Glutamatergic neuron (in vitro differentiated cells): ENCODE measurements at regions not wholly inside any gene's neighbourhood (a gene's known extent, or its start where the extent isn't known, plus 50 kb on each side); places are given as distances from the start of the nearest gene placed in this dataset.

ENCODE experiments used
- DNase-seq: peaks from one replicate; pipeline ENCODE4 v3.0.0; 2022
- H3K27ac Mint-ChIP-seq: one replicate; pipeline ENCODE4 v1.8.0; 2020; ENCODE audit warnings: mild to moderate bottlenecking, mixed read lengths, inconsistent platforms; ENCODE audit not compliant: unreplicated experiment
- H3K27me3 Mint-ChIP-seq: one replicate; pipeline ENCODE4 v1.8.0; 2020; ENCODE audit warnings: mild to moderate bottlenecking, moderate library complexity, mixed read lengths, inconsistent platforms; ENCODE audit not compliant: unreplicated experiment
- H3K36me3 Mint-ChIP-seq: one replicate; pipeline ENCODE4 v1.8.0; 2020; ENCODE audit warnings: mild to moderate bottlenecking, mixed read lengths, inconsistent platforms; ENCODE audit not compliant: unreplicated experiment
- H3K4me1 Mint-ChIP-seq: one replicate; pipeline ENCODE4 v1.8.0; 2020; ENCODE audit warnings: mild to moderate bottlenecking, low read depth, mixed read lengths, inconsistent platforms; ENCODE audit not compliant: unreplicated experiment
- H3K4me3 Mint-ChIP-seq: one replicate; pipeline ENCODE4 v1.8.0; 2020; ENCODE audit warnings: mild to moderate bottlenecking, mixed read lengths, inconsistent platforms; ENCODE audit not compliant: unreplicated experiment
- H3K9me3 Mint-ChIP-seq: one replicate; pipeline ENCODE4 v1.8.0; 2020; ENCODE audit warnings: mild to moderate bottlenecking, moderate library complexity, mixed read lengths, inconsistent platforms; ENCODE audit not compliant: unreplicated experiment
- TF ChIP-seq, protein P1 (sequence below): fragments of 200-600 bp; sonication (generic); IDR thresholded peaks from one replicate; pipeline ENCODE4 v1.5.0; 2021; ENCODE audit not compliant: partially characterized antibody, unreplicated experiment

GRCh38 chr1:2893473-2894120 is 92.1 kb upstream of the TTC34 start:
- Mint-ChIP-seq H3K36me3 (no peaks in the 10 kb centered on the region), H3K4me3 (no peak overlapping the region), H3K9me3 (peaks cover 3% of the 10 kb centered on the region), H3K27ac (no peak overlapping the region), H3K27me3 (peaks cover 8% of the 10 kb centered on the region), H3K4me1 (no peaks in the 10 kb centered on the region)
- TF ChIP-seq, protein P1, sequence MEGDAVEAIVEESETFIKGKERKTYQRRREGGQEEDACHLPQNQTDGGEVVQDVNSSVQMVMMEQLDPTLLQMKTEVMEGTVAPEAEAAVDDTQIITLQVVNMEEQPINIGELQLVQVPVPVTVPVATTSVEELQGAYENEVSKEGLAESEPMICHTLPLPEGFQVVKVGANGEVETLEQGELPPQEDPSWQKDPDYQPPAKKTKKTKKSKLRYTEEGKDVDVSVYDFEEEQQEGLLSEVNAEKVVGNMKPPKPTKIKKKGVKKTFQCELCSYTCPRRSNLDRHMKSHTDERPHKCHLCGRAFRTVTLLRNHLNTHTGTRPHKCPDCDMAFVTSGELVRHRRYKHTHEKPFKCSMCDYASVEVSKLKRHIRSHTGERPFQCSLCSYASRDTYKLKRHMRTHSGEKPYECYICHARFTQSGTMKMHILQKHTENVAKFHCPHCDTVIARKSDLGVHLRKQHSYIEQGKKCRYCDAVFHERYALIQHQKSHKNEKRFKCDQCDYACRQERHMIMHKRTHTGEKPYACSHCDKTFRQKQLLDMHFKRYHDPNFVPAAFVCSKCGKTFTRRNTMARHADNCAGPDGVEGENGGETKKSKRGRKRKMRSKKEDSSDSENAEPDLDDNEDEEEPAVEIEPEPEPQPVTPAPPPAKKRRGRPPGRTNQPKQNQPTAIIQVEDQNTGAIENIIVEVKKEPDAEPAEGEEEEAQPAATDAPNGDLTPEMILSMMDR: no peak
- no peak for DNase-seq

GRCh38 chr1:2894381-2895041 is 93.0 kb upstream of the TTC34 start:
- peaks cover 3% of the 10 kb centered on the region for H3K9me3 Mint-ChIP-seq
- no peaks in the 10 kb centered on the region for H3K4me1 Mint-ChIP-seq
- no peak overlapping the region for H3K4me3 Mint-ChIP-seq

DNA sequence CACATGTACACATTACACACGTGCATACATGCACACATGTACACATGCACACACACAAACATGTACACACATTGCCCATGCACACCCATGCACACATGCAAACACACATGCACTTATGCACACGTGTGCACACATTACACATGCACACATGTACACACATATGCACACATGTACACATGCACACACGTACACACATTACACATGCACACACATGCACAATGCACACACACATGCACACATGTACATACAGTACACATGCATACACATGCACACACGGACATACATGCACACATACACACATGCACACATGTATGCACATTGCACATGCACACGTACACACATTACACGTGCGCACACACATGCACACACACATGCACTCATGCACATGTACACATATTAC is 95.3 kb upstream of the TTC34 start:
- Mint-ChIP-seq H3K27me3 (peaks cover 9% of the 10 kb centered on the region), H3K9me3 (peaks cover 1% of the 10 kb centered on the region), H3K4me1 (no peaks in the 10 kb centered on the region), H3K27ac (no peak overlapping the region), H3K4me3 (no peak overlapping the region), H3K36me3 (no peaks in the 10 kb centered on the region)
- TF ChIP-seq, protein P1: no peak
- no peak for DNase-seq

More at GRCh38 chr1:2894381-2895041, 93.0 kb upstream of the TTC34 start:
- DNase-seq: no peak
- Mint-ChIP-seq H3K27ac (no peak overlapping the region), H3K27me3 (peaks cover 8% of the 10 kb centered on the region), H3K36me3 (no peaks in the 10 kb centered on the region)
- TF ChIP-seq, protein P1: no peak

DNA sequence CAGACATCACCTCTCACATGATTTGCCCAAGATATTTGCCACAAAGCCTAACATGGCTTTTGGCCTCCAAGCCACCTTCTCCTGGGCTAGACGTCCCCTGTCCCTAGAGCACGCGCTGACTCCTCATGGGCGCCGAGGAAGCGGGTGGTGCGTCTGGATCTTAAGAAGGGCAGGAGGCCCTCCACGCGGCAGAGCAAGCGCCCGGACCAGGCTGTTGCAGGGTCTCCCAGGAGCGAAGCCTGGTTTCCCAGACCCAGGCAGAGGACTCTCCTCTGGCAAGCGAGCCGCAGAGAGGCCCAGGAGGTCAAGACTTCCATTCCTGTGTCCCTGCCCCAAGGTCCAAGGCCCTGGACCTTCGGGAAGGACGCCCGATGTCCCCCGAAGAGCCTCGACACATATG is 101.7 kb upstream of the TTC34 start:
- Mint-ChIP-seq H3K4me1 (peaks cover 2% of the 10 kb centered on the region), H3K27me3 (peaks cover 6% of the 10 kb centered on the region), H3K27ac (peak overlapping the region; percentile 43), H3K36me3 (no peaks in the 10 kb centered on the region), H3K4me3 (no peak overlapping the region), H3K9me3 (no peaks in the 10 kb centered on the region)
- TF ChIP-seq, protein P1: no peak
- no peak for DNase-seq

DNA sequence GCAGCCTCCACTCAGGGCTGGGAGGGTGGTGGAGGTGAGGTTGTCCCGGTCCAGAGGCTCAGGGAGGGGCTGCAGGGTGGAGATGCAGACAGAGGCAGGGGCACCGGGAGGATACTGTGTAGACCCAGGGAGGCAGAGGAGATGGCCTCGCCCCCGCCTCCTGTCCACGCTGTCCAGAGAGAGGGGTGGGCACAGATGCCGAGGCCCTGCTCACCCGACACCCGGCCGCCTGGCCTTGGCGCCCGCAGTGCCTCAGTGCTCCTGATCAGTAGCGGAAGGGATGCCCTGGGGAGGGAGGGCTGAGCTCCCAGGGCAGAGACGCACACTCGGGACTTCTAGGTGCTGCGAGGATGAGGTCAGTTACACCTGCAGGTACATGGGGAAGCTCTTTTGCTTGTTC is 102.7 kb upstream of the TTC34 start:
- Mint-ChIP-seq H3K4me1 (peaks cover 2% of the 10 kb centered on the region), H3K4me3 (no peak overlapping the region), H3K36me3 (no peaks in the 10 kb centered on the region), H3K27me3 (peaks cover 6% of the 10 kb centered on the region), H3K9me3 (no peaks in the 10 kb centered on the region), H3K27ac (no peak overlapping the region)
- no peak for DNase-seq
- TF ChIP-seq, protein P1: no peak
